Small intestine (tissue), 7 donors: ENCODE measurements at regions not wholly inside any gene's neighbourhood (a gene's known extent, or its start where the extent isn't known, plus 50 kb on each side); places are given as distances from the start of the nearest gene placed in this dataset.

Experiments
- DNase-seq, 2 donors: peaks; one replicate each; pipeline versions ENCODE4 v3.0.0 to v3.0.0-alpha.2; 2013
- FAIRE-seq: peaks from 2 replicates; lab custom pipeline; 2012; peaks lifted over from hg19 to GRCh38; lab: Jason Lieb, UNC
- H3K27ac ChIP-seq, 3 donors: one replicate each; pipeline ENCODE4 v1.5.1; 2013; ENCODE audit warnings: low read length in 2 of 3, mild to moderate bottlenecking in 2 of 3, control low read depth in 1 of 3, inconsistent platforms in 1 of 3, low read depth in 1 of 3, moderate library complexity in 1 of 3
- H3K27me3 ChIP-seq, 3 donors: one replicate each; pipeline ENCODE4 v1.6.1; 2013; ENCODE audit warnings: low read length in 3 of 3, inconsistent platforms in 1 of 3; ENCODE audit not compliant: control insufficient read depth in 3 of 3, insufficient read depth in 3 of 3
- H3K36me3 ChIP-seq, 3 donors: one replicate each; pipeline ENCODE4 v1.6.1; 2013; ENCODE audit warnings: low read length in 3 of 3, inconsistent platforms in 1 of 3, low read depth in 1 of 3, mild to moderate bottlenecking in 1 of 3, moderate library complexity in 1 of 3; ENCODE audit not compliant: control insufficient read depth in 3 of 3, insufficient read depth in 2 of 3
- H3K4me1 ChIP-seq, 3 donors: one replicate each; pipeline ENCODE4 v1.6.1; 2013; ENCODE audit warnings: low read length in 2 of 3, inconsistent platforms in 1 of 3, low read depth in 1 of 3, mild to moderate bottlenecking in 1 of 3, moderate library complexity in 1 of 3; ENCODE audit not compliant: control insufficient read depth in 3 of 3, insufficient read depth in 2 of 3
- H3K4me3 ChIP-seq, 3 donors: one replicate each; pipeline ENCODE4 v1.5.1; 2013; ENCODE audit warnings: low read length in 3 of 3, control low read depth in 1 of 3, inconsistent platforms in 1 of 3, low read depth in 1 of 3, mild to moderate bottlenecking in 1 of 3, moderate library complexity in 1 of 3
- H3K9me3 ChIP-seq, 2 donors: one replicate each; pipeline ENCODE4 v1.6.1; 2013; ENCODE audit warnings: low read depth in 1 of 2, low read length in 1 of 2; ENCODE audit not compliant: control insufficient read depth in 2 of 2, insufficient read depth in 1 of 2
- WGBS, 3 donors: extraction: QIAGEN DNeasy Blood & Tissue Kit; methylation state at CpG; one replicate each; pipeline ENCODE4 v1.1.7; 2013; 5-methylcytosine and 5-hydroxymethylcytosine counted together
- donor health status: healthy with polysubstance abuse.
- donor health status: control.
- donor health status: control.
- donor health status: Bipolar disorder and iron deficiency.
- donor health status: healthy.

- Histone ChIP-seq H3K36me3 (no peaks in the 10 kb centered on the region), H3K27ac (no peak overlapping the region), H3K27me3 (no peaks in the 10 kb centered on the region), H3K4me1 (no peaks in the 10 kb centered on the region), H3K9me3 (no peaks in the 10 kb centered on the region), H3K4me3 (no peak overlapping the region)
- DNase-seq: no peak
- FAIRE-seq: no peak
Observed at GRCh38 chr1:218591966-218592365, 246.8 kb downstream of the TGFB2 start.

- 66 to 77% (median 68%) methylated on average over 2 of the region's 2 CpGs for WGBS, 3 donors
- H3K27ac ChIP-seq: no peak overlapping the region
- H3K4me1 ChIP-seq: no peaks in the 10 kb centered on the region
- no peaks in the 10 kb centered on the region for H3K36me3 ChIP-seq
- H3K4me3 ChIP-seq: no peak overlapping the region
- FAIRE-seq (no peak), DNase-seq (no peak)
- no peaks in the 10 kb centered on the region for H3K27me3 ChIP-seq
- H3K9me3 ChIP-seq: no peaks in the 10 kb centered on the region
Observed at GRCh38 chr1:218592688-218593087, 247.6 kb downstream of the TGFB2 start.

GRCh38 chr1:218600968-218601367, 255.8 kb downstream of the TGFB2 start:
- Histone ChIP-seq H3K27me3 (no peaks in the 10 kb centered on the region), H3K4me1 (no peaks in the 10 kb centered on the region), H3K36me3 (no peaks in the 10 kb centered on the region), H3K27ac (no peak overlapping the region), H3K4me3 (no peak overlapping the region), H3K9me3 (no peaks in the 10 kb centered on the region)
- no peak for DNase-seq
- no peak for FAIRE-seq
- WGBS, 3 donors: 87 to 94% (median 88%) methylated on average over 3 of the region's 3 CpGs

GRCh38 chr1:218604217-218604616, 259.1 kb downstream of the TGFB2 start:
- Histone ChIP-seq H3K9me3 (peaks cover 0 to 2% of the 10 kb centered on the region in 2 donors), H3K27me3 (no peaks in the 10 kb centered on the region), H3K27ac (no peak overlapping the region), H3K4me1 (no peaks in the 10 kb centered on the region), H3K4me3 (no peak overlapping the region), H3K36me3 (no peaks in the 10 kb centered on the region)
- FAIRE-seq: no peak
- DNase-seq: no peak
- 66 to 85% (median 73%) methylated on average over 1 of the region's 1 CpG for WGBS, 3 donors

- 80 to 100% (median 100%) methylated on average over 1 of the region's 1 CpG for WGBS, 3 donors
- DNase-seq (no peak), FAIRE-seq (no peak)
- H3K27me3 ChIP-seq: no peaks in the 10 kb centered on the region
- H3K4me3 ChIP-seq: no peak overlapping the region
- H3K36me3 ChIP-seq: no peaks in the 10 kb centered on the region
- H3K9me3 ChIP-seq: peaks cover 0 to 2% of the 10 kb centered on the region in 2 donors
- no peaks in the 10 kb centered on the region for H3K4me1 ChIP-seq
- H3K27ac ChIP-seq: no peak overlapping the region
Observed at GRCh38 chr1:218611916-218612585, 266.9 kb downstream of the TGFB2 start.

GRCh38 chr1:218613105-218613504, 268.0 kb downstream of the TGFB2 start:
- Histone ChIP-seq H3K9me3 (peaks cover 0 to 2% of the 10 kb centered on the region in 2 donors), H3K27ac (no peak overlapping the region), H3K4me1 (no peaks in the 10 kb centered on the region), H3K27me3 (no peaks in the 10 kb centered on the region), H3K36me3 (no peaks in the 10 kb centered on the region), H3K4me3 (no peak overlapping the region)
- no peak for FAIRE-seq
- 75 to 93% (median 82%) methylated on average over 2 of the region's 2 CpGs for WGBS, 3 donors
- no peak for DNase-seq

GRCh38 chr1:218614031-218614430, 268.9 kb downstream of the TGFB2 start:
- FAIRE-seq: no peak
- no peaks in the 10 kb centered on the region for H3K36me3 ChIP-seq
- H3K4me1 ChIP-seq: no peaks in the 10 kb centered on the region
- no peaks in the 10 kb centered on the region for H3K9me3 ChIP-seq
- no peak overlapping the region for H3K4me3 ChIP-seq
- H3K27me3 ChIP-seq: no peaks in the 10 kb centered on the region
- no peak for DNase-seq
- no peak overlapping the region for H3K27ac ChIP-seq
- 86 to 98% (median 91%) methylated on average over 2 of the region's 2 CpGs for WGBS, 3 donors

GRCh38 chr1:218616681-218617080, 271.5 kb downstream of the TGFB2 start:
- FAIRE-seq (no peak), DNase-seq (no peak)
- Histone ChIP-seq H3K4me3 (no peak overlapping the region), H3K27ac (no peak overlapping the region), H3K4me1 (no peaks in the 10 kb centered on the region), H3K36me3 (no peaks in the 10 kb centered on the region), H3K9me3 (no peaks in the 10 kb centered on the region), H3K27me3 (no peaks in the 10 kb centered on the region)
- 75 to 96% (median 82%) methylated on average over 1 of the region's 1 CpG for WGBS, 3 donors

- Histone ChIP-seq H3K36me3 (no peaks in the 10 kb centered on the region), H3K27me3 (no peaks in the 10 kb centered on the region)
- no peak for FAIRE-seq
Observed at GRCh38 chr1:218617986-218618385, 272.9 kb downstream of the TGFB2 start.

More at GRCh38 chr1:218617986-218618385, 272.9 kb downstream of the TGFB2 start:
- Histone ChIP-seq H3K27ac (no peak overlapping the region), H3K4me3 (no peak overlapping the region), H3K9me3 (no peaks in the 10 kb centered on the region), H3K4me1 (no peaks in the 10 kb centered on the region)
- no peak for DNase-seq
